T follicular helper cell (primary cell): ENCODE measurements at regions not wholly inside any gene's neighbourhood (a gene's known extent, or its start where the extent isn't known, plus 50 kb on each side); places are given as distances from the start of the nearest gene placed in this dataset.
"Not testable (repeated sequence)": the region's sequence is repeated elsewhere in the genome, so short reads cannot be mapped to it uniquely, and the experiment has no call there.

Experiments used
- DNase-seq: peaks from one replicate; pipeline ENCODE4 v3.0.0-alpha.2; 2020; ENCODE audit warnings: low read depth

GRCh38 chr9:129317179-129318011 is 139.3 kb upstream of the IER5L start:
- no peak for DNase-seq

- no peak for DNase-seq
These were observed 138.4 kb upstream of the IER5L start for GRCh38 chr9:129316281-129317030.

- no peak for DNase-seq
These were observed 135.4 kb upstream of the IER5L start for GRCh38 chr9:129313331-129313955.

- DNase-seq = no peak
These were observed 134.4 kb upstream of the IER5L start for GRCh38 chr9:129312251-129313122.

- no peak for DNase-seq
These were observed 133.6 kb upstream of the IER5L start for GRCh38 chr9:129311643-129312042.

GRCh38 chr9:129310666-129311350 is 132.7 kb upstream of the IER5L start:
- no peak for DNase-seq

GRCh38 chr9:129309906-129310305 is 131.8 kb upstream of the IER5L start:
- no peak for DNase-seq

GRCh38 chr9:129309041-129309430 is 131.0 kb upstream of the IER5L start:
- DNase-seq = no peak

- no peak for DNase-seq
These were observed 129.3 kb upstream of the IER5L start for GRCh38 chr9:129307227-129307970.

- DNase-seq = no peak
These were observed 128.4 kb upstream of the IER5L start for GRCh38 chr9:129306318-129306973.

- DNase-seq = no peak
These were observed 127.2 kb upstream of the IER5L start for GRCh38 chr9:129305246-129305645.

GRCh38 chr9:129301941-129302340 is 123.9 kb upstream of the IER5L start:
- DNase-seq = no peak

- not testable (repeated sequence) for DNase-seq
These were observed 118.1 kb upstream of the IER5L start for GRCh38 chr9:129296195-129296594.

GRCh38 chr9:129291041-129291501 is 113.0 kb upstream of the IER5L start:
- no peak for DNase-seq

GRCh38 chr9:129290606-129291005 is 112.5 kb upstream of the IER5L start:
- no peak for DNase-seq

GRCh38 chr9:129289883-129290282 is 111.8 kb upstream of the IER5L start:
- no peak for DNase-seq

GRCh38 chr9:129289131-129289731 is 111.2 kb upstream of the IER5L start:
- DNase-seq = no peak

- no peak for DNase-seq
These were observed 109.7 kb upstream of the IER5L start for GRCh38 chr9:129287619-129288305.
